Bronchial epithelial cell (primary cell): ENCODE measurements at regions not wholly inside any gene's neighbourhood (a gene's known extent, or its start where the extent isn't known, plus 50 kb on each side); places are given as distances from the start of the nearest gene placed in this dataset.

Source experiments
- DNase-seq: peaks from one replicate; pipeline ENCODE4 v3.0.0-alpha.2; 2010; ENCODE audit warnings: low read depth
- FAIRE-seq: peaks from 2 replicates; lab custom pipeline; 2011; peaks lifted over from hg19 to GRCh38; lab: Jason Lieb, UNC
- H3K27me3 ChIP-seq: 2 replicates; pipeline ENCODE4 v1.5.1; 2011; ENCODE audit warnings: low read length; ENCODE audit not compliant: control insufficient read depth, insufficient read depth
- H3K36me3 ChIP-seq: 2 replicates; pipeline ENCODE4 v1.5.1; 2011; ENCODE audit warnings: low read length; ENCODE audit not compliant: control insufficient read depth, insufficient read depth
- H3K4me3 ChIP-seq: 2 replicates; pipeline ENCODE4 v1.5.1; 2011; ENCODE audit warnings: mild to moderate bottlenecking, low read depth, low read length, control low read depth
- CTCF ChIP-seq: IDR thresholded peaks from 2 replicates; pipeline ENCODE4 v1.5.1; 2011; ENCODE audit warnings: mild to moderate bottlenecking, moderate library complexity, low read length, control low read depth, inconsistent platforms; ENCODE audit not compliant: insufficient read depth, severe bottlenecking

- no peak for TF ChIP-seq CTCF
- no peak for DNase-seq
- H3K36me3 ChIP-seq = no peaks in the 10 kb centered on the region
- no peak overlapping the region for H3K4me3 ChIP-seq
- no peak for FAIRE-seq
- H3K27me3 ChIP-seq = no peaks in the 10 kb centered on the region
Measured at GRCh38 chr6:74208239-74208638, 512.2 kb downstream of the CD109 start.

DNA sequence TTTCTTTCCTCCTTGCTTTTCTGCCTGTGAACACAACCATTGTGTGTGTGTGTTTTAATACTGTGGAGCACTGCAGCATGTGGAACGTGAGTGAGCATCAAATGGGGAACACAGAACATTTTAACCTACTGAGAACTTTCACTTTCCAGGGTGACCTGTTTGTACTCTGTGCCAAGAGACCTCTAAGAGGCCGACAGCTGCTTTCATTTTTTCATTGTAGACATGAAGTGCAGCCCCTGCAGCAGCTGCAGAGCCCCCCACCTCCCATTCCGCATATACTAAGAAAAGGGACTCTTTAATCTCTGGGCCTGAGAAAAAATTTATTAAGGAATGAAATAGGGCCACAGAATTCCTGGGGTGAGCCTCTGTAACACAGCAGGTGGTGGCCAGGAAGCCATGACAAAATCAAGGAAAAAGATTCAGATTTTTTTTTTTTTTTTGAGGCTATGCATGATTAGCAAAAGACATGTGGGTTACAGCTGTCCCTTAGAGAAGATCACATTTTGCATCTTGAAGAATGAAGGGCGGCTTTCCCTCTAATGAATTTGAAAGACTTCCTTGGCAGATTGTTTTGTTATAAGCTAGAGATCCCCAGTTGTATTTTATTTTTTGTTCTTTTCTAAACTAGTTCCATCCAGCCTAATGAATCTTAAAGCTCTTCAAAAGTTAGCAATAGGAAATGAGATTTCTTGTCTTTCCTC, 503.4 kb downstream of the CD109 start:
- DNase-seq (no peak), FAIRE-seq (no peak)
- no peaks in the 10 kb centered on the region for H3K27me3 ChIP-seq

DNA sequence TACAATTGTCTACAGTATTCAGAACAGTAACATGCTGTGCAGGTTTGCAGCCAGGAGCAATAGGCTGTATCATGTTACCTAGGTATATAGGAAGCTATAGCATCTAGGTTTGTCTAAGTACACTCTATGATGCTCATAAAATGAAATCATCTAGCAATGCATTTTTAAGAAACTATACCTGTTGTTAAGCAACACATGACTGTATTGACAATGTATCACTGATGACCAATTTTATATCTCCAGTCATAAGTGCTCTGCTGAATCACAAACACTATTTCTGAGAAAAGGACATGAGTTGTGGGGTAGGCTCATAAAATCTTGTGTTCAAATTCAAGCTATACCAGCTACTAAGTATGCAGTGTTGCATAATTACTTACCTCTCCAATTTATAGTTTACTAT, 501.3 kb downstream of the CD109 start:
- no peak for FAIRE-seq

More for the DNA sequence above, 503.4 kb downstream of the CD109 start:
- Histone ChIP-seq H3K36me3 (no peaks in the 10 kb centered on the region), H3K4me3 (no peak overlapping the region)
- TF ChIP-seq CTCF = no peak

GRCh38 chr6:74187811-74188210, 491.8 kb downstream of the CD109 start:
- FAIRE-seq (no peak), DNase-seq (no peak)
- no peak for TF ChIP-seq CTCF
- Histone ChIP-seq H3K27me3 (no peaks in the 10 kb centered on the region), H3K4me3 (no peak overlapping the region), H3K36me3 (no peaks in the 10 kb centered on the region)

More for the DNA sequence above, 501.3 kb downstream of the CD109 start:
- no peaks in the 10 kb centered on the region for H3K27me3 ChIP-seq
- no peak for TF ChIP-seq CTCF
- DNase-seq = peak; percentile 55
- no peak overlapping the region for H3K4me3 ChIP-seq
- no peaks in the 10 kb centered on the region for H3K36me3 ChIP-seq

DNA sequence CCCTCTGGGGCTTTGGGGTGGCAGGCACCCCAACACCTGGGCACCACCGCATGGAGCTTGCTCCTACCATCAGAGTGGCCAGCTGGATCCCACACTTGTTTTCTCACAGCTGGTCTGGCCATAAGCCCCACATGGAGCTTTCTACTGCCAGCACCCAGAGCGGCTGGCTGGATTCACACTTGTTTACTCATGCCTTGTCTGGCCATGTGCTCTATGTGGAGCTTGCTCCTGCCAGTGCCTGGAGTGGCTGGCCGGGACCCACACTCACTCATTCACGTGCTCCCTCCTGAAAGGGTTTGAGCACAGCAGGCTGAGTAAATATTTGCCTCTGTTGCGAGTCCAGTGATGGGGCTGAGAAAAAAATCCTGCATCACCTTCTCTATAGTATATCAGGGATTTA, 487.0 kb downstream of the CD109 start:
- H3K27me3 ChIP-seq = peaks cover 2% of the 10 kb centered on the region
- no peak overlapping the region for H3K4me3 ChIP-seq
- H3K36me3 ChIP-seq = no peaks in the 10 kb centered on the region
- DNase-seq (no peak), FAIRE-seq (no peak)
- no peak for TF ChIP-seq CTCF

- Histone ChIP-seq H3K4me3 (no peak overlapping the region), H3K27me3 (peaks cover 2% of the 10 kb centered on the region), H3K36me3 (no peaks in the 10 kb centered on the region)
- DNase-seq = no peak
- no peak for TF ChIP-seq CTCF
- FAIRE-seq = no peak
Measured at GRCh38 chr6:74181471-74181870, 485.5 kb downstream of the CD109 start.
